GM23248 (cell line): ENCODE measurements at regions not wholly inside any gene's neighbourhood (a gene's known extent, or its start where the extent isn't known, plus 50 kb on each side); places are given as distances from the start of the nearest gene placed in this dataset.

ENCODE experiments used
- DNase-seq: peaks from one replicate; pipeline ENCODE4 v3.0.0-alpha.2; 2015
- H2AFZ ChIP-seq: fragments of 200-600 bp; sonication (generic); 2 replicates; pipeline ENCODE4 v1.6.1; 2016; ENCODE audit warnings: antibody characterized with exemption
- H3F3A ChIP-seq: fragments of 200-600 bp; sonication (generic); 2 replicates; pipeline ENCODE4 v1.6.1; 2016; ENCODE audit warnings: mild to moderate bottlenecking, antibody characterized with exemption, mixed run types; ENCODE audit not compliant: insufficient read depth
- H3K27ac ChIP-seq: fragments of 200-600 bp; sonication (generic); 2 replicates; pipeline ENCODE4 v1.5.1; 2016; ENCODE audit warnings: mild to moderate bottlenecking
- H3K27me3 ChIP-seq: fragments of 200-600 bp; sonication (generic); replicated peaks from 2 replicates; pipeline ENCODE4 v1.6.1; 2016; ENCODE audit warnings: mild to moderate bottlenecking; ENCODE audit not compliant: insufficient read depth
- H3K36me3 ChIP-seq: fragments of 200-600 bp; sonication (generic); 2 replicates; pipeline ENCODE4 v1.6.1; 2016; ENCODE audit warnings: low read depth, mild to moderate bottlenecking
- H3K4me1 ChIP-seq: fragments of 200-600 bp; sonication (generic); 2 replicates; pipeline ENCODE4 v1.6.1; 2016; ENCODE audit warnings: mild to moderate bottlenecking; ENCODE audit not compliant: insufficient read depth
- H3K4me2 ChIP-seq: fragments of 200-600 bp; sonication (generic); one replicate; pipeline ENCODE4 v1.6.1; 2016; ENCODE audit warnings: mild to moderate bottlenecking; ENCODE audit not compliant: unreplicated experiment
- H3K4me3 ChIP-seq: fragments of 200-600 bp; sonication (generic); 2 replicates; pipeline ENCODE4 v1.5.1; 2016; ENCODE audit warnings: mild to moderate bottlenecking
- H3K79me2 ChIP-seq: fragments of 200-600 bp; sonication (generic); 2 replicates; pipeline ENCODE4 v1.6.1; 2016; ENCODE audit warnings: mild to moderate bottlenecking; ENCODE audit not compliant: insufficient read depth
- H3K9ac ChIP-seq: fragments of 200-600 bp; sonication (generic); 2 replicates; pipeline ENCODE4 v1.6.1; 2016; ENCODE audit warnings: mild to moderate bottlenecking
- H3K9me2 ChIP-seq: fragments of 200-600 bp; sonication (generic); 2 replicates; pipeline ENCODE4 v1.6.1; 2016; ENCODE audit warnings: mixed run types, mild to moderate bottlenecking, moderate library complexity; ENCODE audit not compliant: insufficient read depth
- H3K9me3 ChIP-seq: fragments of 200-600 bp; sonication (generic); one replicate; pipeline ENCODE4 v1.6.1; 2017; ENCODE audit warnings: low read depth
- H4K20me1 ChIP-seq: fragments of 200-600 bp; sonication (generic); 2 replicates; pipeline ENCODE4 v1.6.0; 2016; ENCODE audit not compliant: insufficient read depth
- EZH2 ChIP-seq: fragments of 200-600 bp; sonication (generic); IDR thresholded peaks from 2 replicates; pipeline ENCODE4 v1.6.1; 2018; ENCODE audit warnings: antibody characterized with exemption, mild to moderate bottlenecking; ENCODE audit not compliant: insufficient read depth, poor library complexity, severe bottlenecking
- EZH2phosphoT487 ChIP-seq: fragments of 200-600 bp; sonication (generic); IDR thresholded peaks from 2 replicates; pipeline ENCODE4 v1.6.1; 2018; ENCODE audit warnings: antibody characterized with exemption, moderate library complexity, mild to moderate bottlenecking, low read depth; ENCODE audit not compliant: insufficient read depth
- WGBS, 2 experiments: methylation state at CpG; one replicate each; pipeline ENCODE4 v1.1.6; 2015 to 2017; ENCODE audit warnings: low lambda C conversion rate in 2 of 2, low coverage in 1 of 2; ENCODE audit errors: missing lambda C conversion rate in 2 of 2; 5-methylcytosine and 5-hydroxymethylcytosine counted together
- in situ Hi-C: fragments of 300-500 bp; cut with MboI; formaldehyde crosslinking; loops from 2 replicates; pipeline ENCODE4 v1.15.0; 2020

- Histone ChIP-seq H3K9ac (no peak overlapping the region), H3K79me2 (no peaks in the 10 kb centered on the region), H3F3A (no peaks in the 10 kb centered on the region), H3K36me3 (no peaks in the 10 kb centered on the region), H4K20me1 (no peaks in the 10 kb centered on the region), H3K27ac (no peak overlapping the region), H3K9me3 (no peaks in the 10 kb centered on the region), H2AFZ (no peak overlapping the region), H3K4me1 (no peaks in the 10 kb centered on the region), H3K27me3 (no peaks in the 10 kb centered on the region), H3K4me2 (no peak overlapping the region), H3K9me2 (no peaks in the 10 kb centered on the region), H3K4me3 (no peak overlapping the region)
- in situ Hi-C loops: no loop called here
- TF ChIP-seq EZH2phosphoT487 (no peak), EZH2 (no peak)
- DNase-seq: no peak
Measured at GRCh38 chr6:19121521-19121920, 715.6 kb upstream of the ID4 start.

- no peak for DNase-seq
- 41 to 52% methylated on average over 3 of the region's 3 CpGs for WGBS, 2 experiments
Measured at GRCh38 chr6:19127081-19127480, 710.1 kb upstream of the ID4 start.

GRCh38 chr6:19128701-19129100 lies 708.5 kb upstream of the ID4 start:
- no peaks in the 10 kb centered on the region for H3K4me1 ChIP-seq

More at GRCh38 chr6:19127081-19127480, 710.1 kb upstream of the ID4 start:
- no peaks in the 10 kb centered on the region for H4K20me1 ChIP-seq
- no peak overlapping the region for H2AFZ ChIP-seq
- no peak overlapping the region for H3K27ac ChIP-seq
- in situ Hi-C loops: no loop called here
- H3K4me2 ChIP-seq: no peak overlapping the region
- no peaks in the 10 kb centered on the region for H3K79me2 ChIP-seq
- no peak overlapping the region for H3K9ac ChIP-seq
- no peak for TF ChIP-seq EZH2
- H3K9me3 ChIP-seq: no peaks in the 10 kb centered on the region
- H3K9me2 ChIP-seq: no peaks in the 10 kb centered on the region
- no peaks in the 10 kb centered on the region for H3F3A ChIP-seq
- no peaks in the 10 kb centered on the region for H3K4me1 ChIP-seq
- no peak overlapping the region for H3K4me3 ChIP-seq
- no peaks in the 10 kb centered on the region for H3K36me3 ChIP-seq
- H3K27me3 ChIP-seq: no peaks in the 10 kb centered on the region

GRCh38 chr6:19135706-19136105 lies 701.5 kb upstream of the ID4 start:
- Histone ChIP-seq H2AFZ (no peak overlapping the region), H3K9me2 (no peaks in the 10 kb centered on the region), H3K27ac (no peak overlapping the region), H3K9me3 (no peaks in the 10 kb centered on the region), H3K27me3 (no peaks in the 10 kb centered on the region), H3F3A (no peaks in the 10 kb centered on the region), H3K4me2 (no peak overlapping the region), H3K4me3 (no peak overlapping the region), H4K20me1 (no peaks in the 10 kb centered on the region), H3K79me2 (no peaks in the 10 kb centered on the region), H3K36me3 (no peaks in the 10 kb centered on the region), H3K4me1 (no peaks in the 10 kb centered on the region), H3K9ac (no peak overlapping the region)
- DNase-seq: no peak
- 23 to 27% methylated on average over 2 of the region's 2 CpGs for WGBS, 2 experiments
- in situ Hi-C loops: no loop called here
- no peak for TF ChIP-seq EZH2
- no peak for TF ChIP-seq EZH2phosphoT487

More at GRCh38 chr6:19128701-19129100, 708.5 kb upstream of the ID4 start:
- Histone ChIP-seq H3K4me2 (no peak overlapping the region), H3K36me3 (no peaks in the 10 kb centered on the region), H4K20me1 (no peaks in the 10 kb centered on the region), H3K4me3 (no peak overlapping the region), H3K9ac (no peak overlapping the region), H3K9me2 (no peaks in the 10 kb centered on the region), H2AFZ (no peak overlapping the region), H3K79me2 (no peaks in the 10 kb centered on the region), H3K27me3 (no peaks in the 10 kb centered on the region), H3K9me3 (no peaks in the 10 kb centered on the region), H3K27ac (no peak overlapping the region), H3F3A (no peaks in the 10 kb centered on the region)
- in situ Hi-C loops: no loop called here
- no peak for DNase-seq
- 55 to 59% methylated on average over 8 of the region's 8 CpGs for WGBS, 2 experiments
- no peak for TF ChIP-seq EZH2phosphoT487
- no peak for TF ChIP-seq EZH2

GRCh38 chr6:19137505-19137904 lies 699.7 kb upstream of the ID4 start:
- H3K9me3 ChIP-seq: no peaks in the 10 kb centered on the region
- H3K4me2 ChIP-seq: no peak overlapping the region
- H3K9ac ChIP-seq: no peak overlapping the region
- in situ Hi-C loops: no loop called here
- no peak for DNase-seq
- H3F3A ChIP-seq: no peaks in the 10 kb centered on the region
- H3K27ac ChIP-seq: no peak overlapping the region
- no peaks in the 10 kb centered on the region for H4K20me1 ChIP-seq
- H3K27me3 ChIP-seq: no peaks in the 10 kb centered on the region
- no peak overlapping the region for H3K4me3 ChIP-seq
- H3K36me3 ChIP-seq: no peaks in the 10 kb centered on the region
- H3K79me2 ChIP-seq: no peaks in the 10 kb centered on the region
- H3K9me2 ChIP-seq: no peaks in the 10 kb centered on the region
- TF ChIP-seq EZH2phosphoT487 (no peak), EZH2 (no peak)
- no peaks in the 10 kb centered on the region for H3K4me1 ChIP-seq
- no peak overlapping the region for H2AFZ ChIP-seq
- 64 to 72% methylated on average over 4 of the region's 4 CpGs for WGBS, 2 experiments
